IMR-90 (cell line): ENCODE measurements at regions not wholly inside any gene's neighbourhood (a gene's known extent, or its start where the extent isn't known, plus 50 kb on each side); places are given as distances from the start of the nearest gene placed in this dataset.

Experiments used
- ATAC-seq: fragments of 200-7000 bp; cut with Tn5 transposase; 2 replicates; pipeline ENCODE4 v1.9.1; 2020; ENCODE audit warnings: low read depth, mild to moderate bottlenecking, moderate library complexity
- BruUV-seq: library from RNA; stranded (reverse); fragments of 400-500 nt; replicated peaks from 2 replicates; lab custom pipeline; 2021; lab: Mats Ljungman, UMichigan
- CTCF ChIA-PET: fragments of 300-600 bp; formaldehyde crosslinking; extraction: SDS; loops from one replicate; lab custom pipeline; 2021; ENCODE audit warnings: antibody characterized with exemption; lab: Yijun Ruan, JAX
- POLR2A ChIA-PET: fragments of 300-600 bp; sonication (Branson Sonifier 250); formaldehyde crosslinking; loops from one replicate; lab custom pipeline; 2022; ENCODE audit warnings: antibody characterized with exemption; ENCODE audit not compliant: unreplicated experiment; lab: Charles Lee
- DNase-seq: peaks from one replicate; pipeline ENCODE4 v3.0.0; 2013
- H2AFZ ChIP-seq: replicated peaks from 2 replicates; pipeline ENCODE3; 2013; ENCODE audit warnings: low read length, mild to moderate bottlenecking; ENCODE audit not compliant: poor library complexity
- H2AK5ac ChIP-seq: 2 replicates; pipeline ENCODE4 v1.6.1; 2013; ENCODE audit warnings: low read depth, low read length, inconsistent platforms
- H2AK9ac ChIP-seq: replicated peaks from 2 replicates; pipeline ENCODE3; 2013; ENCODE audit warnings: mild to moderate bottlenecking, low read depth, low read length, moderate library complexity; ENCODE audit not compliant: poor library complexity
- H2BK120ac ChIP-seq: 2 replicates; pipeline ENCODE4 v1.6.1; 2013; ENCODE audit warnings: low read depth, low read length, inconsistent platforms
- H2BK15ac ChIP-seq: 3 replicates; pipeline ENCODE4 v1.6.1; 2013; ENCODE audit warnings: low read depth, low read length, inconsistent platforms
- H2BK20ac ChIP-seq: 2 replicates; pipeline ENCODE4 v1.6.1; 2013; ENCODE audit warnings: low read depth, mild to moderate bottlenecking, inconsistent platforms, low read length, moderate library complexity
- H2BK5ac ChIP-seq: 2 replicates; pipeline ENCODE4 v1.6.1; 2013; ENCODE audit warnings: mild to moderate bottlenecking, low read depth, low read length, inconsistent platforms; ENCODE audit not compliant: poor library complexity, severe bottlenecking
- H3K14ac ChIP-seq: replicated peaks from 2 replicates; pipeline ENCODE4 v1.6.1; 2013; ENCODE audit warnings: low read depth, low read length, inconsistent platforms
- H3K18ac ChIP-seq: 2 replicates; pipeline ENCODE4 v1.6.1; 2013; ENCODE audit warnings: low read depth, low read length, control low read depth
- H3K23ac ChIP-seq: 2 replicates; pipeline ENCODE4 v1.6.1; 2013; ENCODE audit warnings: low read depth, low read length, inconsistent platforms
- H3K27ac ChIP-seq: 2 replicates; pipeline ENCODE4 v1.5.1; 2013; ENCODE audit warnings: mild to moderate bottlenecking, control low read depth, low read length; ENCODE audit not compliant: insufficient read depth
- H3K27me3 ChIP-seq: 2 replicates; pipeline ENCODE4 v1.6.1; 2013; ENCODE audit warnings: low read length; ENCODE audit not compliant: control insufficient read depth, insufficient read depth
- H3K36me3 ChIP-seq: 2 replicates; pipeline ENCODE4 v1.6.1; 2013; ENCODE audit warnings: low read length, mixed read lengths; ENCODE audit not compliant: control insufficient read depth, insufficient read depth
- H3K4ac ChIP-seq: 2 replicates; pipeline ENCODE4 v1.6.1; 2013; ENCODE audit warnings: low read depth, low read length, inconsistent platforms
- H3K4me1 ChIP-seq: 2 replicates; pipeline ENCODE4 v1.6.1; 2013; ENCODE audit warnings: low read length, mixed read lengths; ENCODE audit not compliant: control insufficient read depth, insufficient read depth
- H3K4me2 ChIP-seq: 2 replicates; pipeline ENCODE4 v1.6.1; 2013; ENCODE audit warnings: low read depth, mild to moderate bottlenecking, control low read depth, low read length, moderate library complexity
- H3K4me3 ChIP-seq: 2 replicates; pipeline ENCODE4 v1.5.1; 2013; ENCODE audit warnings: low read depth, mild to moderate bottlenecking, control low read depth, low read length, moderate library complexity; ENCODE audit not compliant: insufficient read depth
- H3K56ac ChIP-seq: 2 replicates; pipeline ENCODE4 v1.6.1; 2013; ENCODE audit warnings: low read length, inconsistent platforms; ENCODE audit not compliant: insufficient read depth; ENCODE audit errors: extremely low read depth
- H3K79me1 ChIP-seq, 2 experiments: 2 replicates each; pipeline ENCODE4 v1.6.1; 2013; ENCODE audit warnings: low read length in 2 of 2, inconsistent platforms in 1 of 2, low read depth in 1 of 2
- H3K9ac ChIP-seq: 2 replicates; pipeline ENCODE4 v1.6.1; 2013; ENCODE audit warnings: low read depth, low read length, control low read depth
- H3K9me1 ChIP-seq: 2 replicates; pipeline ENCODE4 v1.6.1; 2013; ENCODE audit warnings: low read length, inconsistent platforms; ENCODE audit not compliant: insufficient read depth
- H3K9me3 ChIP-seq: 2 replicates; pipeline ENCODE4 v1.6.1; 2013; ENCODE audit warnings: low read length; ENCODE audit not compliant: control insufficient read depth, insufficient read depth
- H4K20me1 ChIP-seq: 2 replicates; pipeline ENCODE4 v1.6.1; 2013; ENCODE audit warnings: low read length, inconsistent platforms; ENCODE audit not compliant: insufficient read depth
- H4K5ac ChIP-seq: 2 replicates; pipeline ENCODE4 v1.6.1; 2013; ENCODE audit warnings: mild to moderate bottlenecking, low read depth, low read length, control low read depth
- H4K8ac ChIP-seq, 2 experiments: 2 replicates each; pipeline ENCODE4 v1.6.1; 2013; ENCODE audit warnings: low read depth in 2 of 2, low read length in 2 of 2, control low read depth in 1 of 2, inconsistent platforms in 1 of 2
- H4K91ac ChIP-seq: 2 replicates; pipeline ENCODE4 v1.6.1; 2013; ENCODE audit warnings: low read depth, low read length, inconsistent platforms; ENCODE audit not compliant: insufficient read depth
- BHLHE40 ChIP-seq: fragments of 150-350 bp; IDR thresholded peaks from 2 replicates; pipeline ENCODE4 v1.6.1; 2016; ENCODE audit warnings: mild to moderate bottlenecking, low read depth, low read length
- CEBPB ChIP-seq: IDR thresholded peaks from 2 replicates; pipeline ENCODE4 v1.6.1; 2012; ENCODE audit warnings: low read depth, low read length, improper control_type of control experiment
- CHD1 ChIP-seq: IDR thresholded peaks from 2 replicates; pipeline ENCODE4 v1.6.1; 2012; ENCODE audit warnings: low read depth, low read length, improper control_type of control experiment
- CTCF ChIP-seq: conservative IDR thresholded peaks from 2 replicates; pipeline ENCODE4 v1.5.1; 2012; ENCODE audit warnings: mild to moderate bottlenecking, low read depth, low read length, improper control_type of control experiment
- FOS ChIP-seq: fragments of 150-350 bp; IDR thresholded peaks from 2 replicates; pipeline ENCODE4 v1.6.1; 2016; ENCODE audit warnings: low read depth, low read length
- MAZ ChIP-seq: IDR thresholded peaks from 2 replicates; pipeline ENCODE4 v1.6.1; 2012; ENCODE audit warnings: low read depth, mild to moderate bottlenecking, low read length, improper control_type of control experiment, moderate library complexity, borderline replicate concordance
- MXI1 ChIP-seq: IDR thresholded peaks from 2 replicates; pipeline ENCODE4 v1.6.1; 2012; ENCODE audit warnings: low read depth, mild to moderate bottlenecking, low read length, moderate library complexity, borderline replicate concordance
- NFE2L2 ChIP-seq: fragments of 150-350 bp; IDR thresholded peaks from 2 replicates; pipeline ENCODE4 v1.6.1; 2016; ENCODE audit warnings: low read depth, mild to moderate bottlenecking, low read length
- POLR2A ChIP-seq: IDR thresholded peaks from 2 replicates; pipeline ENCODE4 v1.6.1; 2012; ENCODE audit warnings: mild to moderate bottlenecking, low read depth, low read length
- RAD21 ChIP-seq: IDR thresholded peaks from 2 replicates; pipeline ENCODE4 v1.6.1; 2012; ENCODE audit warnings: low read length, improper control_type of control experiment
- RCOR1 ChIP-seq: IDR thresholded peaks from 2 replicates; pipeline ENCODE4 v1.6.1; 2012; ENCODE audit warnings: mild to moderate bottlenecking, low read length, improper control_type of control experiment; ENCODE audit not compliant: insufficient replicate concordance
- RFX5 ChIP-seq: IDR thresholded peaks from 2 replicates; pipeline ENCODE4 v1.8.0; 2012; ENCODE audit warnings: low read depth, mild to moderate bottlenecking, low read length, moderate library complexity
- SMC3 ChIP-seq: fragments of 150-350 bp; IDR thresholded peaks from 2 replicates; pipeline ENCODE4 v1.6.1; 2016; ENCODE audit warnings: low read depth, mild to moderate bottlenecking, antibody characterized with exemption, low read length, moderate library complexity
- WGBS, 2 experiments: methylation state at CpG; one replicate each; pipeline versions ENCODE4 v1.1.5 to v1.1.7; 2013; ENCODE audit warnings: missing lambda C conversion rate in 2 of 2; ENCODE audit not compliant: insufficient read length in 1 of 2; ENCODE audit errors: extremely low coverage in 2 of 2; 5-methylcytosine and 5-hydroxymethylcytosine counted together
- dilution Hi-C: fragments of 300-500 bp; cut with HindIII; formaldehyde crosslinking; loops from one replicate; pipeline ENCODE4 v1.14.3; 2018; ENCODE audit warnings: low sequenced_read_pairs; ENCODE audit not compliant: unreplicated experiment
- in situ Hi-C: fragments of 300-500 bp; cut with MboI; formaldehyde crosslinking; loops from 3 replicates; pipeline ENCODE4 v1.14.3; 2019; ENCODE audit warnings: low sequenced_read_pairs, inconsistent platforms, mixed read lengths
- intact Hi-C: fragments of 100-400 bp; cut with micrococcal nuclease; formaldehyde crosslinking; loops from 2 replicates; pipeline ENCODE4 v1.10.0; 2022

- ChIA-PET POLR2A (no interaction called here), CTCF (no interaction called here)
- Histone ChIP-seq H3K56ac (no peak overlapping the region), H3K14ac (no peak overlapping the region), H2AK9ac (no peak overlapping the region), H3K79me1 (no peaks in the 10 kb centered on the region), H3K4me1 (no peaks in the 10 kb centered on the region), H2AFZ (no peak overlapping the region), H3K9ac (no peak overlapping the region), H3K36me3 (no peaks in the 10 kb centered on the region), H3K4ac (no peak overlapping the region), H3K27ac (no peak overlapping the region), H2AK5ac (no peak overlapping the region), H3K27me3 (no peaks in the 10 kb centered on the region), H4K8ac (no peak overlapping the region), H3K9me1 (no peaks in the 10 kb centered on the region), H4K91ac (no peak overlapping the region), H2BK20ac (no peak overlapping the region), H3K4me2 (no peak overlapping the region), H2BK5ac (no peak overlapping the region), H3K4me3 (no peak overlapping the region), H3K23ac (no peak overlapping the region), H4K20me1 (no peaks in the 10 kb centered on the region), H3K9me3 (no peaks in the 10 kb centered on the region), H3K18ac (no peak overlapping the region), H2BK15ac (no peak overlapping the region), H4K5ac (no peak overlapping the region), H2BK120ac (no peak overlapping the region)
- dilution Hi-C loops: no loop called here
- no peak for ATAC-seq
- BruUV-seq: no TSS peak
- in situ Hi-C loops: no loop called here
- no CpG with 5 or more reads among the region's 1 CpG for WGBS, 2 experiments
- intact Hi-C loops: no loop called here
- TF ChIP-seq CTCF (no peak), MXI1 (no peak), RFX5 (no peak), CEBPB (no peak), POLR2A (no peak), SMC3 (no peak), RCOR1 (no peak), FOS (no peak), CHD1 (no peak), NFE2L2 (no peak), MAZ (no peak), BHLHE40 (no peak), RAD21 (no peak)
- DNase-seq: no peak
These were observed 629.7 kb upstream of the SETBP1 start for GRCh38 chr18:44051026-44051425.
